Keratinocyte (primary cell): ENCODE measurements at regions not wholly inside any gene's neighbourhood (a gene's known extent, or its start where the extent isn't known, plus 50 kb on each side); places are given as distances from the start of the nearest gene placed in this dataset.

Experiments used
- DNase-seq: peaks from one replicate; pipeline ENCODE4 v3.0.0-alpha.2; 2011; ENCODE audit warnings: low read depth, missing footprints, low spot score
- FAIRE-seq: peaks from 2 replicates; lab custom pipeline; 2011; peaks lifted over from hg19 to GRCh38; lab: Jason Lieb, UNC
- H2AFZ ChIP-seq: 2 replicates; pipeline ENCODE4 v1.6.0; 2012; ENCODE audit warnings: low read length, control low read depth, inconsistent platforms; ENCODE audit not compliant: control insufficient read depth
- H3K27ac ChIP-seq: 2 replicates; pipeline ENCODE4 v1.5.1; 2011; ENCODE audit warnings: low read length; ENCODE audit not compliant: control insufficient read depth, insufficient read depth
- H3K27me3 ChIP-seq: 3 replicates; pipeline ENCODE4 v1.6.0; 2011; ENCODE audit warnings: low read length; ENCODE audit not compliant: control insufficient read depth, insufficient read depth; ENCODE audit errors: extremely low read depth
- H3K36me3 ChIP-seq, 2 experiments: 2 replicates in 1 of 2; 3 replicates in 1 of 2; pipeline ENCODE4 v1.5.1; 2011; ENCODE audit warnings: low read length in 2 of 2, mild to moderate bottlenecking in 1 of 2; ENCODE audit not compliant: control insufficient read depth in 2 of 2, insufficient read depth in 2 of 2; ENCODE audit errors: extremely low read depth in 1 of 2
- H3K4me1 ChIP-seq: 3 replicates; pipeline ENCODE4 v1.5.1; 2011; ENCODE audit warnings: low read length; ENCODE audit not compliant: control insufficient read depth, insufficient read depth; ENCODE audit errors: extremely low read depth
- H3K4me2 ChIP-seq: 3 replicates; pipeline ENCODE4 v1.6.0; 2011; ENCODE audit warnings: low read depth, low read length; ENCODE audit not compliant: control insufficient read depth, insufficient read depth; ENCODE audit errors: extremely low read depth
- H3K4me3 ChIP-seq, 3 experiments: fragments of 200-600 bp in 1 of 3; sonication (generic) in 1 of 3; 2 replicates in 2 of 3; 3 replicates in 1 of 3; pipeline ENCODE4 v1.5.1; 2011 to 2016; ENCODE audit warnings: low read length in 3 of 3, mild to moderate bottlenecking in 3 of 3, control low read depth in 2 of 3, inconsistent platforms in 1 of 3, low read depth in 1 of 3, mixed read lengths in 1 of 3, mixed run types in 1 of 3, moderate library complexity in 1 of 3; ENCODE audit not compliant: control insufficient read depth in 2 of 3, insufficient read depth in 2 of 3; ENCODE audit errors: extremely low read depth in 1 of 3
- H3K79me2 ChIP-seq: 2 replicates; pipeline ENCODE4 v1.6.0; 2012; ENCODE audit warnings: low read length; ENCODE audit not compliant: control insufficient read depth, insufficient read depth
- H3K9ac ChIP-seq: 3 replicates; pipeline ENCODE4 v1.6.0; 2011; ENCODE audit warnings: low read length; ENCODE audit not compliant: control insufficient read depth, insufficient read depth; ENCODE audit errors: extremely low read depth
- H3K9me1 ChIP-seq: 3 replicates; pipeline ENCODE4 v1.6.0; 2011; ENCODE audit warnings: low read length; ENCODE audit not compliant: control insufficient read depth, insufficient read depth; ENCODE audit errors: extremely low read depth
- H3K9me3 ChIP-seq: 2 replicates; pipeline ENCODE4 v1.5.1; 2012; ENCODE audit warnings: low read depth, low read length; ENCODE audit not compliant: control insufficient read depth
- H4K20me1 ChIP-seq: 3 replicates; pipeline ENCODE4 v1.6.0; 2011; ENCODE audit warnings: low read length; ENCODE audit not compliant: control insufficient read depth, insufficient read depth; ENCODE audit errors: extremely low read depth
- EZH2 ChIP-seq: IDR thresholded peaks from one replicate; pipeline ENCODE4 v1.6.1; 2012; ENCODE audit warnings: inconsistent platforms, mild to moderate bottlenecking, low read length, moderate library complexity
- dilution Hi-C: fragments of 300-500 bp; cut with MboI; formaldehyde crosslinking; loops from one replicate; pipeline ENCODE4 v1.7.0; 2020; ENCODE audit warnings: low sequenced_read_pairs; ENCODE audit not compliant: extremely low pct_ligation_motif_present
- TF ChIP-seq, protein P1 (sequence below), 3 experiments: IDR thresholded peaks in 1 of 3; conservative IDR thresholded peaks in 1 of 3; optimal IDR thresholded peaks in 1 of 3; 2 replicates in 2 of 3; 3 replicates in 1 of 3; pipeline versions ENCODE3 to v1.5.1; 2011; ENCODE audit warnings: low read length in 3 of 3, mild to moderate bottlenecking in 3 of 3, moderate library complexity in 2 of 3, control low read depth in 1 of 3, inconsistent platforms in 1 of 3; ENCODE audit not compliant: insufficient read depth in 2 of 3; ENCODE audit errors: extremely low read depth in 1 of 3

DNA sequence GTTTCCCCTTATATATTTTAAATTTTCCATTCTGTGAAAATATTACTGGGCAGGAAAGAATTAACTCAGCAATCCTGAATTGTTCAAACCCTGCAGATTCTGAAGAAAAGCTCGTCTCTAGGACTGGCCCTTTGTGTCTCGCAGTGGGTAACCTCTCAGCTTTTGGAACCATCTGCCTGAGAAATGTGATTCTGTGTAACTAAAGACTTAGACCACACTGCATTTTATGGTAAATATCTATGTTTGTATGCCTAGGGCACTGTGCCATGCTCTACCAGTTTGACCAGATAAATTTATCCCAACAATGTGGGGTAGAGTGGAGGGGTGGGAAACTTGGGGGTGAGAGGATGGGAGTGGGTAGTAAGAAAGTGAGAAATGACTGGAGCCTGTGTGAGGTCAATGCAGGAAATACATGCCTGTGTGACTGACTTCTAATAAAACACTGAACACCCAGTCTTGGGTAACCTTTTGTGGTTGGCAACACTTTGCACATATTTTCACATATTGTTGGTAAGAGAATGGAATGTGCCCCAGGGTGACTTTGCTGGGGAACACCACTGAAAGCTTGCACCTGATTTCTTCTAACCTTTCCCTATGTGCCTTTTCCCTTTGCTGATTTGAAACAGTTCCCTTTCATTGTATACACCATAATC is 1181.9 kb downstream of the OLFM4 start:
- H3K4me3 ChIP-seq = no peak overlapping the region

DNA sequence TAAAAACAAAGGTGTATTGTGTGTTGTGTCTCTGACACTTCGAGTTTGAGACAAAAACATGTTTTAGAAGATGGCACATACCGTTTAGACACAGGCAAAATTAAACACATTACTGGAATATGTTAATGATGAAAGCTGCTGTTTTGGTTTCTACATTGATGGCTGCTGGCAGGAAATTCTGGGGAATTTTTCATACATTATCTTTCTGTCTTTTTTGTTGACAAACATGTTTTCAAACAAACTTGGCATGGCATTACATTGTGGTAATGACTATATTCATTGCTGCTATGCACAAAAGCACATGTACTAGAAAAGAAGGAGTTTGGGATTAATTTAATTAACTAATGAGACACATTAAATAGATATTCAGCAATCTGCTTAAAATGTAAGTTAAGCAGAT is 1187.6 kb downstream of the OLFM4 start:
- TF ChIP-seq EZH2 = no peak
- TF ChIP-seq, protein P1, sequence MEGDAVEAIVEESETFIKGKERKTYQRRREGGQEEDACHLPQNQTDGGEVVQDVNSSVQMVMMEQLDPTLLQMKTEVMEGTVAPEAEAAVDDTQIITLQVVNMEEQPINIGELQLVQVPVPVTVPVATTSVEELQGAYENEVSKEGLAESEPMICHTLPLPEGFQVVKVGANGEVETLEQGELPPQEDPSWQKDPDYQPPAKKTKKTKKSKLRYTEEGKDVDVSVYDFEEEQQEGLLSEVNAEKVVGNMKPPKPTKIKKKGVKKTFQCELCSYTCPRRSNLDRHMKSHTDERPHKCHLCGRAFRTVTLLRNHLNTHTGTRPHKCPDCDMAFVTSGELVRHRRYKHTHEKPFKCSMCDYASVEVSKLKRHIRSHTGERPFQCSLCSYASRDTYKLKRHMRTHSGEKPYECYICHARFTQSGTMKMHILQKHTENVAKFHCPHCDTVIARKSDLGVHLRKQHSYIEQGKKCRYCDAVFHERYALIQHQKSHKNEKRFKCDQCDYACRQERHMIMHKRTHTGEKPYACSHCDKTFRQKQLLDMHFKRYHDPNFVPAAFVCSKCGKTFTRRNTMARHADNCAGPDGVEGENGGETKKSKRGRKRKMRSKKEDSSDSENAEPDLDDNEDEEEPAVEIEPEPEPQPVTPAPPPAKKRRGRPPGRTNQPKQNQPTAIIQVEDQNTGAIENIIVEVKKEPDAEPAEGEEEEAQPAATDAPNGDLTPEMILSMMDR (optimal IDR thresholded peaks at IDR 0.05 in 1 of 3, IDR thresholded peaks at IDR 0.05 in 1 of 3, conservative IDR thresholded peaks at IDR 0.05 in 1 of 3; ENCODE audit: extremely low read depth in 1 of 3, insufficient read depth in 2 of 3, low read length in 3 of 3) = no peak
- Histone ChIP-seq H3K4me2 (no peak overlapping the region), H3K79me2 (no peaks in the 10 kb centered on the region), H3K9me1 (no peaks in the 10 kb centered on the region), H3K27ac (no peak overlapping the region), H3K4me3 (no peak overlapping the region), H3K4me1 (no peaks in the 10 kb centered on the region), H3K9ac (no peak overlapping the region), H3K9me3 (peaks cover 3% of the 10 kb centered on the region), H2AFZ (no peak overlapping the region), H3K36me3 (no peaks in the 10 kb centered on the region), H3K27me3 (no peaks in the 10 kb centered on the region), H4K20me1 (no peaks in the 10 kb centered on the region)
- DNase-seq = no peak
- dilution Hi-C loops = no loop called here
- FAIRE-seq = no peak

More for the DNA sequence above, 1181.9 kb downstream of the OLFM4 start:
- Histone ChIP-seq H3K9me3 (no peaks in the 10 kb centered on the region), H3K4me2 (peak overlapping the region; percentile 69), H4K20me1 (no peaks in the 10 kb centered on the region), H3K36me3 (no peaks in the 10 kb centered on the region), H3K4me1 (peaks cover 17% of the 10 kb centered on the region), H3K27me3 (no peaks in the 10 kb centered on the region), H2AFZ (peak overlapping the region; percentile 66), H3K27ac (peak overlapping the region; percentile 39), H3K79me2 (no peaks in the 10 kb centered on the region), H3K9me1 (no peaks in the 10 kb centered on the region), H3K9ac (no peak overlapping the region)
- peak; percentile 67 for FAIRE-seq
- TF ChIP-seq, protein P1 (optimal IDR thresholded peaks at IDR 0.05 in 1 of 3, IDR thresholded peaks at IDR 0.05 in 1 of 3, conservative IDR thresholded peaks at IDR 0.05 in 1 of 3; ENCODE audit: extremely low read depth in 1 of 3, insufficient read depth in 2 of 3, low read length in 3 of 3) = no peak
- no peak for TF ChIP-seq EZH2
- DNase-seq = peak; percentile 30
- dilution Hi-C loops = no loop called here
